HepG2 (cell line): ENCODE measurements at regions not wholly inside any gene's neighbourhood (a gene's known extent, or its start where the extent isn't known, plus 50 kb on each side); places are given as distances from the start of the nearest gene placed in this dataset.

Source experiments
- ATAC-seq: fragments of 200-7000 bp; cut with Tn5 transposase; 3 replicates; pipeline ENCODE4 v1.9.1; 2020; ENCODE audit warnings: mild to moderate bottlenecking, moderate library complexity
- BruUV-seq: library from RNA; stranded (reverse); fragments of 400-500 nt; replicated peaks from 2 replicates; lab custom pipeline; 2021; lab: Mats Ljungman, UMichigan
- CTCF ChIA-PET: fragments of 300-600 bp; formaldehyde crosslinking; extraction: SDS; loops from one replicate; lab custom pipeline; 2021; ENCODE audit warnings: low total read pairs, inconsistent platforms, low intra/inter-chr PET ratio; lab: Yijun Ruan, JAX
- POLR2A ChIA-PET: fragments of 350-600 bp; sonication (Branson Sonifier 250); formaldehyde crosslinking; loops from one replicate; lab custom pipeline; 2020; ENCODE audit warnings: antibody characterized with exemption, inconsistent platforms; lab: Yijun Ruan, JAX
- DNase-seq: peaks from one replicate; pipeline ENCODE4 v3.0.0-alpha.2; 2015; ENCODE audit warnings: low spot score
- FAIRE-seq: peaks from 3 replicates; lab custom pipeline; 2011; peaks lifted over from hg19 to GRCh38; lab: Jason Lieb, UNC
- H2AFZ ChIP-seq: one replicate; pipeline ENCODE4 v1.6.1; 2011; ENCODE audit warnings: low read length, inconsistent platforms
- H3K27ac ChIP-seq: fragments of 300-600 bp; 3 replicates; pipeline ENCODE4 v1.8.0; 2011; ENCODE audit warnings: mixed run types, mild to moderate bottlenecking, mixed read lengths, low read length, inconsistent platforms; ENCODE audit not compliant: insufficient read depth; ENCODE audit errors: extremely low read length
- H3K27me3 ChIP-seq, 2 experiments: fragments of 200-600 bp in 1 of 2; 2 replicates in 1 of 2; 3 replicates in 1 of 2; pipeline versions ENCODE4 v1.6.0 to v1.8.0; 2011; ENCODE audit warnings: low read length in 2 of 2, mild to moderate bottlenecking in 2 of 2, moderate library complexity in 2 of 2, inconsistent platforms in 1 of 2; ENCODE audit not compliant: insufficient read depth in 2 of 2, control insufficient read depth in 1 of 2
- H3K36me3 ChIP-seq, 2 experiments: fragments of 200-600 bp in 1 of 2; replicated peaks in 1 of 2; 2 replicates in 1 of 2; 3 replicates in 1 of 2; pipeline versions ENCODE4 v1.5.1 to v1.8.0; 2011; ENCODE audit warnings: low read length in 2 of 2, inconsistent platforms in 1 of 2; ENCODE audit not compliant: insufficient read depth in 2 of 2, control insufficient read depth in 1 of 2
- H3K4me1 ChIP-seq: 2 replicates; pipeline ENCODE4 v1.5.1; 2012; ENCODE audit warnings: low read length, inconsistent platforms; ENCODE audit not compliant: insufficient read depth
- H3K4me2 ChIP-seq: 2 replicates; pipeline ENCODE4 v1.6.0; 2011; ENCODE audit warnings: low read depth, low read length, inconsistent platforms
- H3K4me3 ChIP-seq, 3 experiments: fragments of 200-600 bp in 1 of 3; sonication (generic), shearing (Covaris generic) in 1 of 3; replicated peaks in 1 of 3; 2 replicates each; pipeline ENCODE4 v1.5.1; 2011 to 2016; ENCODE audit warnings: low read length in 3 of 3, inconsistent platforms in 2 of 3, low read depth in 2 of 3, mild to moderate bottlenecking in 2 of 3, control low read depth in 1 of 3, mixed read lengths in 1 of 3; ENCODE audit not compliant: insufficient read depth in 1 of 3
- H3K79me2 ChIP-seq: one replicate; pipeline ENCODE4 v1.6.1; 2011; ENCODE audit warnings: low read length, inconsistent platforms; ENCODE audit not compliant: insufficient read depth
- H3K9ac ChIP-seq: 2 replicates; pipeline ENCODE4 v1.6.0; 2011; ENCODE audit warnings: mild to moderate bottlenecking, low read depth, low read length, inconsistent platforms; ENCODE audit not compliant: insufficient read depth
- H3K9me3 ChIP-seq: 2 replicates; pipeline ENCODE4 v1.5.1; 2012; ENCODE audit warnings: mild to moderate bottlenecking, low read length
- H4K20me1 ChIP-seq: 2 replicates; pipeline ENCODE4 v1.6.0; 2011; ENCODE audit warnings: inconsistent platforms, mild to moderate bottlenecking, low read length, moderate library complexity; ENCODE audit not compliant: insufficient read depth
- ADNP ChIP-seq: sonication (generic); formaldehyde crosslinking; IDR thresholded peaks from 2 replicates; pipeline ENCODE4 v1.4.0; 2020; ENCODE audit warnings: missing genetic modification reagents
- AHDC1 ChIP-seq: sonication (generic); formaldehyde crosslinking; IDR thresholded peaks from 2 replicates; pipeline ENCODE4 v1.5.1; 2020; ENCODE audit warnings: mild to moderate bottlenecking, missing genetic modification reagents, borderline replicate concordance
- FOXC1 ChIP-seq: sonication (generic); formaldehyde crosslinking; IDR thresholded peaks from 2 replicates; pipeline ENCODE4 v1.8.0; 2022; ENCODE audit warnings: mild to moderate bottlenecking, missing genetic modification reagents, borderline replicate concordance
- HOXD1 ChIP-seq: sonication (generic); formaldehyde crosslinking; IDR thresholded peaks from 2 replicates; pipeline ENCODE4 v1.5.0; 2020; ENCODE audit warnings: missing genetic modification reagents
- NFYC ChIP-seq: IDR thresholded peaks from 2 replicates; pipeline ENCODE4 v1.6.1; 2016; ENCODE audit warnings: missing genetic modification reagents, missing compliant biosample characterization
- PHF21A ChIP-seq: sonication (generic); formaldehyde crosslinking; IDR thresholded peaks from 2 replicates; pipeline ENCODE4 v1.5.0; 2020; ENCODE audit warnings: mild to moderate bottlenecking, missing genetic modification reagents
- PREB ChIP-seq: sonication (generic); formaldehyde crosslinking; IDR thresholded peaks from 2 replicates; pipeline ENCODE4 v1.4.0; 2020; ENCODE audit warnings: missing genetic modification reagents
- RBM22 ChIP-seq: fragments of 200-400 bp; formaldehyde crosslinking; optimal IDR thresholded peaks from 2 replicates; pipeline ENCODE3; 2017; ENCODE audit warnings: mild to moderate bottlenecking, low read length, moderate library complexity
- SP5 ChIP-seq: IDR thresholded peaks from 2 replicates; pipeline ENCODE4 v1.6.1; 2016; ENCODE audit warnings: low read depth, borderline replicate concordance
- U2AF2 ChIP-seq: fragments of 200-400 bp; formaldehyde crosslinking; IDR thresholded peaks from 2 replicates; pipeline ENCODE4 v1.6.1; 2017; ENCODE audit warnings: low read depth, mild to moderate bottlenecking, low read length
- ZFP36L1 ChIP-seq: sonication (generic); formaldehyde crosslinking; IDR thresholded peaks from 2 replicates; pipeline ENCODE4 v1.8.0; 2022; ENCODE audit warnings: mild to moderate bottlenecking, missing genetic modification reagents, moderate library complexity
- ZNF576 ChIP-seq: sonication (generic); formaldehyde crosslinking; IDR thresholded peaks from 2 replicates; pipeline ENCODE4 v1.4.0; 2020; ENCODE audit warnings: mild to moderate bottlenecking, missing genetic modification reagents
- ZNF891 ChIP-seq: sonication (generic); formaldehyde crosslinking; IDR thresholded peaks from 2 replicates; pipeline ENCODE4 v1.5.0; 2020; ENCODE audit warnings: mild to moderate bottlenecking, missing genetic modification reagents
- WGBS: methylation state at CpG from one replicate; pipeline ENCODE4 v1.1.6; 2017; ENCODE audit warnings: low lambda C conversion rate; 5-methylcytosine and 5-hydroxymethylcytosine counted together
- in situ Hi-C: cut with HindIII; loops from 2 replicates; pipeline ENCODE4 v1.10.0; 2017; ENCODE audit warnings: low pct_unique_long_range_greater_than_20kb; ENCODE audit not compliant: extremely low pct_ligation_motif_present
- intact Hi-C: fragments of 100-400 bp; cut with micrococcal nuclease; formaldehyde crosslinking; loops from one replicate; pipeline ENCODE4 v1.10.0; 2022; ENCODE audit not compliant: unreplicated experiment

GRCh38 chr3:126289096-126289495 is 68.1 kb downstream of the KLF15 start:
- POLR2A ChIA-PET, result no interaction called here
- Histone ChIP-seq H2AFZ (no peak overlapping the region), H4K20me1 (0 out of 2 replicates have a peak, but pooled peaks cover 2% of the 10 kb centered on the region), H3K9me3 (no peaks in the 10 kb centered on the region), H3K27ac (no peak overlapping the region), H3K79me2 (no peaks in the 10 kb centered on the region), H3K9ac (no peak overlapping the region), H3K4me3 (no peak overlapping the region), H3K4me2 (no peak overlapping the region), H3K27me3 (peaks cover 9 to 45% of the 10 kb centered on the region in 2 experiments), H3K4me1 (peaks cover 20% of the 10 kb centered on the region), H3K36me3 (no peaks in the 10 kb centered on the region)
- TF ChIP-seq RBM22 (no peak), ZNF891 (no peak), SP5 (CRISPR knock-in tag) (no peak), PHF21A (no peak), AHDC1 (CRISPR knock-in tag) (no peak), FOXC1 (CRISPR knock-in tag) (no peak), ZNF576 (no peak), NFYC (no peak), U2AF2 (no peak), PREB (CRISPR knock-in tag) (no peak), HOXD1 (CRISPR knock-in tag) (no peak), ZFP36L1 (CRISPR knock-in tag) (no peak), ADNP (CRISPR knock-in tag) (no peak)
- in situ Hi-C loops, result no loop called here
- DNase-seq, result no peak
- CTCF ChIA-PET, result no interaction called here
- no peak for FAIRE-seq
- WGBS, result 10% methylated on average over 1 of the region's 1 CpG
- BruUV-seq, result no TSS peak
- intact Hi-C loops, result no loop called here
- no peak for ATAC-seq
